ENCODE measurements at regions not wholly inside any gene's neighbourhood (a gene's known extent, or its start where the extent isn't known, plus 50 kb on each side); places are given as distances from the start of the nearest gene placed in this dataset.

- Mint-ChIP-seq H3K27me3 (peaks cover 0 to 6% (median 0%) of the 10 kb centered on the region in 5 donors), H3K27ac (peak overlapping the region in 1 of 9 donors; percentile 20), H3K4me1 (peaks cover 0 to 21% (median 12%) of the 10 kb centered on the region in 7 donors), H3K9me3 (no peaks in the 10 kb centered on the region), H3K36me3 (no peaks in the 10 kb centered on the region), H3K4me3 (no peak overlapping the region)
- ChIA-PET POLR2A (no interaction called here), CTCF (no interaction called here)
- H3K27ac ChIP-seq (ENCODE audit: low read depth, low read length) = no peak overlapping the region
- no peaks in the 10 kb centered on the region for H3K9me3 ChIP-seq (ENCODE audit: control insufficient read depth in 2 of 3, low read length in 3 of 3)
- H3K4me3 ChIP-seq (ENCODE audit: low read length) = no peak overlapping the region
- H3K4me1 ChIP-seq (ENCODE audit: control insufficient read depth in 2 of 2, insufficient read depth in 2 of 2, low read length in 2 of 2) = no peaks in the 10 kb centered on the region
- no peaks in the 10 kb centered on the region for H3K36me3 ChIP-seq (ENCODE audit: control insufficient read depth in 2 of 3, insufficient read depth in 3 of 3, low read length in 3 of 3)
- no peak for ATAC-seq
- intact Hi-C loops (cut with micrococcal nuclease) = loop anchor here in 1 of 2 donors (1.0 kb wide), 1 partner anchor 33 kb away; no protein-coding TSS in a partner anchor
- DNase-seq = peak in 1 of 9 donors; percentile 20
- H3K27me3 ChIP-seq (ENCODE audit: control insufficient read depth in 2 of 2, insufficient read depth in 2 of 2, low read length in 2 of 2) = no peaks in the 10 kb centered on the region
These were observed 59.4 kb upstream of the MSTN start for GRCh38 chr2:190121971-190122370.

GRCh38 chr2:190121305-190121704 lies 58.8 kb upstream of the MSTN start:
- no peak overlapping the region for H3K27ac Mint-ChIP-seq
- ChIA-PET CTCF (no interaction called here), POLR2A (no interaction called here)
- Histone ChIP-seq H3K9me3 (ENCODE audit: control insufficient read depth in 2 of 3, low read length in 3 of 3) (no peaks in the 10 kb centered on the region), H3K27me3 (ENCODE audit: control insufficient read depth in 2 of 2, insufficient read depth in 2 of 2, low read length in 2 of 2) (no peaks in the 10 kb centered on the region), H3K4me3 (ENCODE audit: low read length) (no peak overlapping the region), H3K27ac (ENCODE audit: low read depth, low read length) (no peak overlapping the region), H3K36me3 (ENCODE audit: control insufficient read depth in 2 of 3, insufficient read depth in 3 of 3, low read length in 3 of 3) (no peaks in the 10 kb centered on the region), H3K4me1 (ENCODE audit: control insufficient read depth in 2 of 2, insufficient read depth in 2 of 2, low read length in 2 of 2) (no peaks in the 10 kb centered on the region)
- H3K4me3 Mint-ChIP-seq = no peak overlapping the region
- H3K36me3 Mint-ChIP-seq = no peaks in the 10 kb centered on the region
- H3K27me3 Mint-ChIP-seq = peaks cover 0 to 6% (median 0%) of the 10 kb centered on the region in 5 donors
- H3K4me1 Mint-ChIP-seq = peaks cover 0 to 21% (median 12%) of the 10 kb centered on the region in 7 donors
- intact Hi-C loops (cut with micrococcal nuclease) = no loop called here
- no peak for ATAC-seq
- no peak for DNase-seq
- no peaks in the 10 kb centered on the region for H3K9me3 Mint-ChIP-seq

GRCh38 chr2:190119923-190120590 lies 57.5 kb upstream of the MSTN start:
- Mint-ChIP-seq H3K4me1 (peaks cover 0 to 21% (median 12%) of the 10 kb centered on the region in 7 donors), H3K9me3 (peaks cover 0 to 5% (median 0%) of the 10 kb centered on the region in 11 donors), H3K27me3 (peaks cover 0 to 6% (median under 1%) of the 10 kb centered on the region in 5 donors), H3K27ac (peak overlapping the region in 7 of 9 donors; percentile 2 to 85 (median 77)), H3K36me3 (peaks cover 0 to 4% (median 0%) of the 10 kb centered on the region in 5 donors), H3K4me3 (peak overlapping the region in 9 of 10 donors; percentile 1 to 82 (median 62))
- DNase-seq (peak in 3 of 9 donors; percentile 5 to 16 (median 8)), ATAC-seq (peak; percentile 35)
- no peak overlapping the region for H3K27ac ChIP-seq (ENCODE audit: low read depth, low read length)
- intact Hi-C loops (cut with micrococcal nuclease) = no loop called here
- ChIA-PET CTCF (interaction anchor here (0.7 kb wide), 1 partner anchor 9 kb away, joined by 7 read pairs; no protein-coding TSS in a partner anchor), POLR2A (no interaction called here)
- no peaks in the 10 kb centered on the region for H3K9me3 ChIP-seq (ENCODE audit: control insufficient read depth in 2 of 3, low read length in 3 of 3)
- H3K4me1 ChIP-seq (ENCODE audit: control insufficient read depth in 2 of 2, insufficient read depth in 2 of 2, low read length in 2 of 2) = no peaks in the 10 kb centered on the region
- no peaks in the 10 kb centered on the region for H3K27me3 ChIP-seq (ENCODE audit: control insufficient read depth in 2 of 2, insufficient read depth in 2 of 2, low read length in 2 of 2)
- H3K36me3 ChIP-seq (ENCODE audit: control insufficient read depth in 2 of 3, insufficient read depth in 3 of 3, low read length in 3 of 3) = no peaks in the 10 kb centered on the region
- no peak overlapping the region for H3K4me3 ChIP-seq (ENCODE audit: low read length)

- H3K27ac ChIP-seq (ENCODE audit: low read depth, low read length) = no peak overlapping the region
- H3K4me3 ChIP-seq (ENCODE audit: low read length) = peak overlapping the region; percentile 10
- H3K27me3 ChIP-seq (ENCODE audit: control insufficient read depth in 2 of 2, insufficient read depth in 2 of 2, low read length in 2 of 2) = no peaks in the 10 kb centered on the region
- Mint-ChIP-seq H3K36me3 (peaks cover 0 to 4% (median 0%) of the 10 kb centered on the region in 5 donors), H3K4me1 (peaks cover 0 to 21% (median 12%) of the 10 kb centered on the region in 7 donors), H3K27ac (peak overlapping the region in 7 of 9 donors; percentile 45 to 85 (median 77)), H3K9me3 (peaks cover 0 to 5% (median 0%) of the 10 kb centered on the region in 11 donors), H3K4me3 (peak overlapping the region; percentile 12 to 82 (median 54)), H3K27me3 (peaks cover 0 to 6% (median 5%) of the 10 kb centered on the region in 5 donors)
- ATAC-seq = peak; percentile 85
- no peaks in the 10 kb centered on the region for H3K9me3 ChIP-seq (ENCODE audit: control insufficient read depth in 2 of 3, low read length in 3 of 3)
- no peaks in the 10 kb centered on the region for H3K4me1 ChIP-seq (ENCODE audit: control insufficient read depth in 2 of 2, insufficient read depth in 2 of 2, low read length in 2 of 2)
- CTCF ChIA-PET = no interaction called here
- no peaks in the 10 kb centered on the region for H3K36me3 ChIP-seq (ENCODE audit: control insufficient read depth in 2 of 3, insufficient read depth in 3 of 3, low read length in 3 of 3)
- DNase-seq = peak in 7 of 9 donors; percentile 11 to 44 (median 29)
- intact Hi-C loops (cut with micrococcal nuclease) = no loop called here
- POLR2A ChIA-PET = no interaction called here
These were observed 56.7 kb upstream of the MSTN start for GRCh38 chr2:190119257-190119656.

GRCh38 chr2:190117305-190117704 lies 54.8 kb upstream of the MSTN start:
- no peak overlapping the region for H3K4me3 ChIP-seq (ENCODE audit: low read length)
- H3K36me3 ChIP-seq (ENCODE audit: control insufficient read depth in 2 of 3, insufficient read depth in 3 of 3, low read length in 3 of 3) = no peaks in the 10 kb centered on the region
- H3K27ac Mint-ChIP-seq = no peak overlapping the region
- no peak overlapping the region for H3K27ac ChIP-seq (ENCODE audit: low read depth, low read length)
- H3K4me1 ChIP-seq (ENCODE audit: control insufficient read depth in 2 of 2, insufficient read depth in 2 of 2, low read length in 2 of 2) = no peaks in the 10 kb centered on the region
- DNase-seq = no peak
- no peaks in the 10 kb centered on the region for H3K27me3 ChIP-seq (ENCODE audit: control insufficient read depth in 2 of 2, insufficient read depth in 2 of 2, low read length in 2 of 2)
- H3K27me3 Mint-ChIP-seq = peaks cover 0 to 5% (median 5%) of the 10 kb centered on the region in 5 donors
- H3K4me1 Mint-ChIP-seq = peaks cover 0 to 21% (median 12%) of the 10 kb centered on the region in 7 donors
- peaks cover 0 to 5% (median 0%) of the 10 kb centered on the region in 11 donors for H3K9me3 Mint-ChIP-seq
- intact Hi-C loops (cut with micrococcal nuclease) = no loop called here
- H3K4me3 Mint-ChIP-seq = no peak overlapping the region
- ChIA-PET POLR2A (no interaction called here), CTCF (no interaction called here)
- peaks cover 0 to 4% (median 0%) of the 10 kb centered on the region in 5 donors for H3K36me3 Mint-ChIP-seq
- no peak for ATAC-seq
- H3K9me3 ChIP-seq (ENCODE audit: control insufficient read depth in 2 of 3, low read length in 3 of 3) = no peaks in the 10 kb centered on the region

GRCh38 chr2:190113000-190113399 lies 50.5 kb upstream of the MSTN start:
- H3K9me3 ChIP-seq (ENCODE audit: control insufficient read depth in 2 of 3, low read length in 3 of 3) = no peaks in the 10 kb centered on the region
- CTCF ChIA-PET = no interaction called here
- peaks cover 0 to 5% (median 4%) of the 10 kb centered on the region in 5 donors for H3K27me3 Mint-ChIP-seq
- no peaks in the 10 kb centered on the region for H3K27me3 ChIP-seq (ENCODE audit: control insufficient read depth in 2 of 2, insufficient read depth in 2 of 2, low read length in 2 of 2)
- no peak overlapping the region for H3K4me3 Mint-ChIP-seq
- H3K9me3 Mint-ChIP-seq = peaks cover 0 to 5% (median 0%) of the 10 kb centered on the region in 11 donors
- H3K36me3 ChIP-seq (ENCODE audit: control insufficient read depth in 2 of 3, insufficient read depth in 3 of 3, low read length in 3 of 3) = no peaks in the 10 kb centered on the region
- H3K27ac Mint-ChIP-seq = no peak overlapping the region
- H3K27ac ChIP-seq (ENCODE audit: low read depth, low read length) = no peak overlapping the region
- no peak for ATAC-seq
- no peaks in the 10 kb centered on the region for H3K4me1 Mint-ChIP-seq
- intact Hi-C loops (cut with micrococcal nuclease) = no loop called here
- no peak for DNase-seq
- H3K36me3 Mint-ChIP-seq = peaks cover 0 to 4% (median 0%) of the 10 kb centered on the region in 5 donors
- POLR2A ChIA-PET = no interaction called here
- no peaks in the 10 kb centered on the region for H3K4me1 ChIP-seq (ENCODE audit: control insufficient read depth in 2 of 2, insufficient read depth in 2 of 2, low read length in 2 of 2)
- no peak overlapping the region for H3K4me3 ChIP-seq (ENCODE audit: low read length)
